GM23338 (cell line): ENCODE measurements at regions not wholly inside any gene's neighbourhood (a gene's known extent, or its start where the extent isn't known, plus 50 kb on each side); places are given as distances from the start of the nearest gene placed in this dataset.

Experiments
- CREB1 ChIP-seq: fragments of 250-450 bp; sonication (Bioruptor Pico); IDR thresholded peaks from 2 replicates; pipeline ENCODE4 v1.5.0; 2020; ENCODE audit warnings: low read depth, mild to moderate bottlenecking, moderate library complexity
- EZH2 ChIP-seq: fragments of 200-600 bp; sonication (generic); IDR thresholded peaks from one replicate; pipeline ENCODE4 v1.8.0; 2017; ENCODE audit warnings: antibody characterized with exemption, mild to moderate bottlenecking, low read depth; ENCODE audit not compliant: unreplicated experiment
- EZH2phosphoT487 ChIP-seq: fragments of 200-600 bp; sonication (generic); IDR thresholded peaks from one replicate; pipeline ENCODE4 v1.8.1; 2018; ENCODE audit warnings: antibody characterized with exemption; ENCODE audit not compliant: unreplicated experiment
- JUNB ChIP-seq: IDR thresholded peaks from one replicate; pipeline ENCODE4 v1.6.1; 2016; ENCODE audit warnings: antibody characterized with exemption; ENCODE audit not compliant: unreplicated experiment
- NANOG ChIP-seq: IDR thresholded peaks from 2 replicates; pipeline ENCODE4 v1.6.1; 2016; ENCODE audit warnings: antibody characterized with exemption, borderline replicate concordance
- POLR2AphosphoS5 ChIP-seq: IDR thresholded peaks from 2 replicates; pipeline ENCODE4 v1.6.1; 2016; ENCODE audit warnings: antibody characterized with exemption, low read depth
- STAT1 ChIP-seq: IDR thresholded peaks from one replicate; pipeline ENCODE4 v1.6.1; 2016; ENCODE audit warnings: antibody characterized with exemption; ENCODE audit not compliant: unreplicated experiment
- ZNF114 ChIP-seq: fragments of 250-450 bp; sonication (Bioruptor Pico); IDR thresholded peaks from 2 replicates; pipeline ENCODE4 v1.5.0; 2020; ENCODE audit warnings: mild to moderate bottlenecking, moderate library complexity
- ZNF331 ChIP-seq: fragments of 250-450 bp; sonication (Bioruptor Pico); IDR thresholded peaks from 2 replicates; pipeline ENCODE4 v1.5.0; 2020; ENCODE audit warnings: low read depth, mild to moderate bottlenecking, moderate library complexity
- TF ChIP-seq, protein P1 (sequence below), 2 experiments: fragments of 200-600 bp in 1 of 2; sonication (generic) in 1 of 2; conservative IDR thresholded peaks; 2 replicates each; pipeline versions ENCODE4 v1.5.1 to v1.6.1; 2016 to 2017; ENCODE audit warnings: antibody characterized with exemption in 2 of 2, low read depth in 2 of 2, mild to moderate bottlenecking in 2 of 2, moderate library complexity in 1 of 2
- TF ChIP-seq, protein P2 (sequence below): IDR thresholded peaks from one replicate; pipeline ENCODE4 v1.6.1; 2018; ENCODE audit warnings: antibody characterized with exemption; ENCODE audit not compliant: unreplicated experiment
- TF ChIP-seq, protein P3 (sequence below): IDR thresholded peaks from 2 replicates; pipeline ENCODE4 v1.6.1; 2016; ENCODE audit warnings: antibody characterized with exemption
- TF ChIP-seq, protein P4 (sequence below): fragments of 250-450 bp; sonication (Bioruptor Pico); IDR thresholded peaks from 2 replicates; pipeline ENCODE4 v1.5.0; 2020; ENCODE audit warnings: mild to moderate bottlenecking, moderate library complexity

DNA sequence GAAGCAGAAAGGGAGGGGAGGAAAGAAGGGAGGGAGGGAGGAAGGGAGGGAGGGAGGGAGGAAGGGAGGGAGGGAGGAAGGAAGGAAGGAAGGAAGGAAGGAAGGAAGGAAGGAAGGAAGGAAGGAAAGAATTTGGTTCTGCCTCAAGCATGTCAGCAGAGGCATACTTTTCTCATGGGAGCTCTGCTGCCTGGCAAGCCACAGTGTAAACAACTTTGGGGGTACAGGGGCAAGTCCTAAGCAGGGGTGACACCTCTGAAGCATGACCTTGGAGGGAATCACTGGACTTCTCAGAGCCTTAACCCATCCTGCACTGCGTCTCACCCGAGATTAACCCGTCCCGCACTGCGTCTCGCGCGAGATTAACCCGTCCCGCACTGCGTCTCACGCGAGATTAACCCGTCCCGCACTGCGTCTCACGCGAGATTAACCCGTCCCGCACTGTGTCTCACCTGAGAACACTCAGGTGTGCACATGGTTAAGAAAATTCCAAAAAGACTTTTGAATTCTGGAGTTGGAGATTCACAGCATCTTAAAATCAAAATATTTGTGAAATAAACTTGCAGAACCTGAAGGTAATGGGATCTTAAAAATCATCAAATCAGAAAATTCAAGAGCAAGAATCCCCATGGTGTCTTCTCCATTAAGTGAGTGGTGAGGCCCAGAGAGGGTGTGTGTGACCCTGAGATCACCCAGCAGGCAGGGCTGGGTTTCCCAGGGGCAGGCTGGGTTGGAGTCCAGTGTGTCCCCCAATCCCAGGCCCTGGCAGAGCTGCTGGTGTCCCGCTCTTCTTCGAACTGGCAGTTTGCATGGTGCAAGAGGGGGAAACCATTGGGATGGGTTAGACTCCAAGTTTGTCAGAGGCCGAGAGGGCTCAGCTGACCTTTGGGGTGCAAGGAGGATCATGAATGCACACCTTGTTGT, 190.4 kb downstream of the MN1 start:
- TF ChIP-seq, protein P1, sequence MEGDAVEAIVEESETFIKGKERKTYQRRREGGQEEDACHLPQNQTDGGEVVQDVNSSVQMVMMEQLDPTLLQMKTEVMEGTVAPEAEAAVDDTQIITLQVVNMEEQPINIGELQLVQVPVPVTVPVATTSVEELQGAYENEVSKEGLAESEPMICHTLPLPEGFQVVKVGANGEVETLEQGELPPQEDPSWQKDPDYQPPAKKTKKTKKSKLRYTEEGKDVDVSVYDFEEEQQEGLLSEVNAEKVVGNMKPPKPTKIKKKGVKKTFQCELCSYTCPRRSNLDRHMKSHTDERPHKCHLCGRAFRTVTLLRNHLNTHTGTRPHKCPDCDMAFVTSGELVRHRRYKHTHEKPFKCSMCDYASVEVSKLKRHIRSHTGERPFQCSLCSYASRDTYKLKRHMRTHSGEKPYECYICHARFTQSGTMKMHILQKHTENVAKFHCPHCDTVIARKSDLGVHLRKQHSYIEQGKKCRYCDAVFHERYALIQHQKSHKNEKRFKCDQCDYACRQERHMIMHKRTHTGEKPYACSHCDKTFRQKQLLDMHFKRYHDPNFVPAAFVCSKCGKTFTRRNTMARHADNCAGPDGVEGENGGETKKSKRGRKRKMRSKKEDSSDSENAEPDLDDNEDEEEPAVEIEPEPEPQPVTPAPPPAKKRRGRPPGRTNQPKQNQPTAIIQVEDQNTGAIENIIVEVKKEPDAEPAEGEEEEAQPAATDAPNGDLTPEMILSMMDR (conservative IDR thresholded peaks at IDR 0.05; ENCODE audit: low read depth in 2 of 2) = no peak
- TF ChIP-seq EZH2 (no peak), POLR2AphosphoS5 (no peak), STAT1 (no peak), JUNB (no peak), ZNF114 (CRISPR knock-in tag) (no peak), CREB1 (CRISPR knock-in tag) (no peak), NANOG (no peak), EZH2phosphoT487 (no peak), ZNF331 (CRISPR knock-in tag) (no peak)
- TF ChIP-seq, protein P2, sequence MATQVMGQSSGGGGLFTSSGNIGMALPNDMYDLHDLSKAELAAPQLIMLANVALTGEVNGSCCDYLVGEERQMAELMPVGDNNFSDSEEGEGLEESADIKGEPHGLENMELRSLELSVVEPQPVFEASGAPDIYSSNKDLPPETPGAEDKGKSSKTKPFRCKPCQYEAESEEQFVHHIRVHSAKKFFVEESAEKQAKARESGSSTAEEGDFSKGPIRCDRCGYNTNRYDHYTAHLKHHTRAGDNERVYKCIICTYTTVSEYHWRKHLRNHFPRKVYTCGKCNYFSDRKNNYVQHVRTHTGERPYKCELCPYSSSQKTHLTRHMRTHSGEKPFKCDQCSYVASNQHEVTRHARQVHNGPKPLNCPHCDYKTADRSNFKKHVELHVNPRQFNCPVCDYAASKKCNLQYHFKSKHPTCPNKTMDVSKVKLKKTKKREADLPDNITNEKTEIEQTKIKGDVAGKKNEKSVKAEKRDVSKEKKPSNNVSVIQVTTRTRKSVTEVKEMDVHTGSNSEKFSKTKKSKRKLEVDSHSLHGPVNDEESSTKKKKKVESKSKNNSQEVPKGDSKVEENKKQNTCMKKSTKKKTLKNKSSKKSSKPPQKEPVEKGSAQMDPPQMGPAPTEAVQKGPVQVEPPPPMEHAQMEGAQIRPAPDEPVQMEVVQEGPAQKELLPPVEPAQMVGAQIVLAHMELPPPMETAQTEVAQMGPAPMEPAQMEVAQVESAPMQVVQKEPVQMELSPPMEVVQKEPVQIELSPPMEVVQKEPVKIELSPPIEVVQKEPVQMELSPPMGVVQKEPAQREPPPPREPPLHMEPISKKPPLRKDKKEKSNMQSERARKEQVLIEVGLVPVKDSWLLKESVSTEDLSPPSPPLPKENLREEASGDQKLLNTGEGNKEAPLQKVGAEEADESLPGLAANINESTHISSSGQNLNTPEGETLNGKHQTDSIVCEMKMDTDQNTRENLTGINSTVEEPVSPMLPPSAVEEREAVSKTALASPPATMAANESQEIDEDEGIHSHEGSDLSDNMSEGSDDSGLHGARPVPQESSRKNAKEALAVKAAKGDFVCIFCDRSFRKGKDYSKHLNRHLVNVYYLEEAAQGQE = no peak
- TF ChIP-seq, protein P3, sequence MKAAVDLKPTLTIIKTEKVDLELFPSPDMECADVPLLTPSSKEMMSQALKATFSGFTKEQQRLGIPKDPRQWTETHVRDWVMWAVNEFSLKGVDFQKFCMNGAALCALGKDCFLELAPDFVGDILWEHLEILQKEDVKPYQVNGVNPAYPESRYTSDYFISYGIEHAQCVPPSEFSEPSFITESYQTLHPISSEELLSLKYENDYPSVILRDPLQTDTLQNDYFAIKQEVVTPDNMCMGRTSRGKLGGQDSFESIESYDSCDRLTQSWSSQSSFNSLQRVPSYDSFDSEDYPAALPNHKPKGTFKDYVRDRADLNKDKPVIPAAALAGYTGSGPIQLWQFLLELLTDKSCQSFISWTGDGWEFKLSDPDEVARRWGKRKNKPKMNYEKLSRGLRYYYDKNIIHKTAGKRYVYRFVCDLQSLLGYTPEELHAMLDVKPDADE = no peak
- TF ChIP-seq, protein P4, sequence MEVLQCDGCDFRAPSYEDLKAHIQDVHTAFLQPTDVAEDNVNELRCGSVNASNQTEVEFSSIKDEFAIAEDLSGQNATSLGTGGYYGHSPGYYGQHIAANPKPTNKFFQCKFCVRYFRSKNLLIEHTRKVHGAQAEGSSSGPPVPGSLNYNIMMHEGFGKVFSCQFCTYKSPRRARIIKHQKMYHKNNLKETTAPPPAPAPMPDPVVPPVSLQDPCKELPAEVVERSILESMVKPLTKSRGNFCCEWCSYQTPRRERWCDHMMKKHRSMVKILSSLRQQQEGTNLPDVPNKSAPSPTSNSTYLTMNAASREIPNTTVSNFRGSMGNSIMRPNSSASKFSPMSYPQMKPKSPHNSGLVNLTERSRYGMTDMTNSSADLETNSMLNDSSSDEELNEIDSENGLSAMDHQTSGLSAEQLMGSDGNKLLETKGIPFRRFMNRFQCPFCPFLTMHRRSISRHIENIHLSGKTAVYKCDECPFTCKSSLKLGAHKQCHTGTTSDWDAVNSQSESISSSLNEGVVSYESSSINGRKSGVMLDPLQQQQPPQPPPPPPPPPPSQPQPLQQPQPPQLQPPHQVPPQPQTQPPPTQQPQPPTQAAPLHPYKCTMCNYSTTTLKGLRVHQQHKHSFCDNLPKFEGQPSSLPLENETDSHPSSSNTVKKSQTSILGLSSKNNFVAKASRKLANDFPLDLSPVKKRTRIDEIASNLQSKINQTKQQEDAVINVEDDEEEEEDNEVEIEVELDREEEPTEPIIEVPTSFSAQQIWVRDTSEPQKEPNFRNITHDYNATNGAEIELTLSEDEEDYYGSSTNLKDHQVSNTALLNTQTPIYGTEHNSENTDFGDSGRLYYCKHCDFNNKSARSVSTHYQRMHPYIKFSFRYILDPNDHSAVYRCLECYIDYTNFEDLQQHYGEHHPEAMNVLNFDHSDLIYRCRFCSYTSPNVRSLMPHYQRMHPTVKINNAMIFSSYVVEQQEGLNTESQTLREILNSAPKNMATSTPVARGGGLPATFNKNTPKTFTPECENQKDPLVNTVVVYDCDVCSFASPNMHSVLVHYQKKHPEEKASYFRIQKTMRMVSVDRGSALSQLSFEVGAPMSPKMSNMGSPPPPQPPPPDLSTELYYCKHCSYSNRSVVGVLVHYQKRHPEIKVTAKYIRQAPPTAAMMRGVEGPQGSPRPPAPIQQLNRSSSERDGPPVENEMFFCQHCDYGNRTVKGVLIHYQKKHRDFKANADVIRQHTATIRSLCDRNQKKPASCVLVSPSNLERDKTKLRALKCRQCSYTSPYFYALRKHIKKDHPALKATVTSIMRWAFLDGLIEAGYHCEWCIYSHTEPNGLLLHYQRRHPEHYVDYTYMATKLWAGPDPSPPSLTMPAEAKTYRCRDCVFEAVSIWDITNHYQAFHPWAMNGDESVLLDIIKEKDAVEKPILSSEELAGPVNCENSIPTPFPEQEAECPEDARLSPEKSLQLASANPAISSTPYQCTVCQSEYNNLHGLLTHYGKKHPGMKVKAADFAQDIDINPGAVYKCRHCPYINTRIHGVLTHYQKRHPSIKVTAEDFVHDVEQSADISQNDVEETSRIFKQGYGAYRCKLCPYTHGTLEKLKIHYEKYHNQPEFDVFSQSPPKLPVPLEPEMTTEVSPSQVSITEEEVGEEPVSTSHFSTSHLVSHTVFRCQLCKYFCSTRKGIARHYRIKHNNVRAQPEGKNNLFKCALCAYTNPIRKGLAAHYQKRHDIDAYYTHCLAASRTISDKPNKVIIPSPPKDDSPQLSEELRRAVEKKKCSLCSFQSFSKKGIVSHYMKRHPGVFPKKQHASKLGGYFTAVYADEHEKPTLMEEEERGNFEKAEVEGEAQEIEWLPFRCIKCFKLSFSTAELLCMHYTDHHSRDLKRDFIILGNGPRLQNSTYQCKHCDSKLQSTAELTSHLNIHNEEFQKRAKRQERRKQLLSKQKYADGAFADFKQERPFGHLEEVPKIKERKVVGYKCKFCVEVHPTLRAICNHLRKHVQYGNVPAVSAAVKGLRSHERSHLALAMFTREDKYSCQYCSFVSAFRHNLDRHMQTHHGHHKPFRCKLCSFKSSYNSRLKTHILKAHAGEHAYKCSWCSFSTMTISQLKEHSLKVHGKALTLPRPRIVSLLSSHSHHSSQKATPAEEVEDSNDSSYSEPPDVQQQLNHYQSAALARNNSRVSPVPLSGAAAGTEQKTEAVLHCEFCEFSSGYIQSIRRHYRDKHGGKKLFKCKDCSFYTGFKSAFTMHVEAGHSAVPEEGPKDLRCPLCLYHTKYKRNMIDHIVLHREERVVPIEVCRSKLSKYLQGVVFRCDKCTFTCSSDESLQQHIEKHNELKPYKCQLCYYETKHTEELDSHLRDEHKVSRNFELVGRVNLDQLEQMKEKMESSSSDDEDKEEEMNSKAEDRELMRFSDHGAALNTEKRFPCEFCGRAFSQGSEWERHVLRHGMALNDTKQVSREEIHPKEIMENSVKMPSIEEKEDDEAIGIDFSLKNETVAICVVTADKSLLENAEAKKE (CRISPR knock-in tag) = no peak
